HepG2 (cell line): ENCODE measurements at regions not wholly inside any gene's neighbourhood (a gene's known extent, or its start where the extent isn't known, plus 50 kb on each side); places are given as distances from the start of the nearest gene placed in this dataset.

Source experiments
- ASH2L ChIP-seq: fragments of 300-600, 200-600 bp; sonication (generic); IDR thresholded peaks from 2 replicates; pipeline ENCODE4 v1.7.0; 2017; ENCODE audit warnings: low read depth, mild to moderate bottlenecking, moderate library complexity, mixed read lengths, low read length; ENCODE audit not compliant: insufficient read length
- HNF4G ChIP-seq, 2 experiments: sonication (generic) in 1 of 2; formaldehyde crosslinking in 1 of 2; IDR thresholded peaks; 2 replicates each; pipeline versions ENCODE4 v1.4.0 to v1.6.1; 2011 to 2020; ENCODE audit warnings: borderline replicate concordance in 2 of 2, low read depth in 2 of 2, mild to moderate bottlenecking in 2 of 2, low read length in 1 of 2, missing genetic modification reagents in 1 of 2, moderate library complexity in 1 of 2
- HNRNPH1 ChIP-seq: fragments of 200-400 bp; formaldehyde crosslinking; optimal IDR thresholded peaks from 2 replicates; pipeline ENCODE3; 2017; ENCODE audit warnings: mild to moderate bottlenecking, low read depth, low read length
- ZNF550 ChIP-seq: sonication (generic); formaldehyde crosslinking; IDR thresholded peaks from 2 replicates; pipeline ENCODE4 v1.4.0; 2020; ENCODE audit warnings: mild to moderate bottlenecking, missing genetic modification reagents, borderline replicate concordance

DNA sequence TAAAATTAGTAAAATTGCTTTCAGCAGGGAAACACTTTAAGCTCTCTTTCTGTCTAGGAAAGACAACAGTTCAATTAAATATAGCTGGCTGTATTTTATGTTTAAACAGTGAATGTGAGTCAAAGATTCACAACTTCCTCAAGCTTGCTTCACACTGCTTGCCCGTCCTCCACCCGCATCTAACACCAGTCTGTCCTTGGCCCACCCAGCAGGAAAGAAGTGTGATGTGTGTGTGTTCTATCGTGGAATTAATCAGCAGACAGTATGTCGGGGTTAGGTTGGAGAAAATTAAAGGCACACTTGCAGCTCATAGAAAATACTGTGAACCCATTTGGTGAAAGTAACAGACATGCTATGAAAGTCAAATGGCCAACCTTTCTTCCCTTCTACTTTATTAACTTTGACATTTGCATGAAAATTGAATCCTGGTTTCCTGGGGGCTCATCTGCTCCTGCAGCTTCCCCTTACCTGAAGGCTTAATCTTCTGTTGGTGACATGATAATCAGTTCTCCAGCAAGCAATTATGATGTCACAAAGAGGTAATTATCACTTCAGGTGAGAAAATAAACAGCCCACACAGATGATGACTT, 182.0 kb downstream of the UXS1 start:
- TF ChIP-seq HNRNPH1 = no peak
- TF ChIP-seq ASH2L = no peak
- TF ChIP-seq ZNF550 (CRISPR knock-in tag) = no peak
- TF ChIP-seq HNF4G (IDR thresholded peaks at IDR 0.05; ENCODE audit: borderline replicate concordance, low read depth, low read length) = no peak
- TF ChIP-seq HNF4G (CRISPR knock-in tag; IDR thresholded peaks at IDR 0.05; ENCODE audit: borderline replicate concordance, low read depth) = no peak
